OCI-LY7 (cell line): ENCODE measurements at regions not wholly inside any gene's neighbourhood (a gene's known extent, or its start where the extent isn't known, plus 50 kb on each side); places are given as distances from the start of the nearest gene placed in this dataset.

ENCODE experiments used
- BruUV-seq: library from RNA; stranded (reverse); fragments of 400-500 nt; replicated peaks from 2 replicates; lab custom pipeline; 2021; lab: Mats Ljungman, UMichigan
- CTCF ChIA-PET: fragments of 300-600 bp; sonication (Branson Sonifier 250); formaldehyde crosslinking; loops from one replicate; lab custom pipeline; 2022; ENCODE audit warnings: antibody characterized with exemption; ENCODE audit not compliant: unreplicated experiment; lab: Charles Lee
- POLR2A ChIA-PET: fragments of 300-600 bp; sonication (Branson Sonifier 250); formaldehyde crosslinking; loops from one replicate; lab custom pipeline; 2022; ENCODE audit warnings: antibody characterized with exemption; lab: Charles Lee
- DNase-seq: peaks from one replicate; pipeline ENCODE4 v3.0.0-alpha.2; 2015; ENCODE audit warnings: low spot score
- H2AFZ ChIP-seq: fragments of 200-600 bp; sonication (generic), shearing (Covaris generic); 2 replicates; pipeline ENCODE4 v1.6.1; 2014; ENCODE audit warnings: mild to moderate bottlenecking, antibody characterized with exemption, low read length, moderate library complexity
- H3K27ac ChIP-seq: fragments of 200-600 bp; sonication (generic); 2 replicates; pipeline ENCODE4 v1.5.1; 2014; ENCODE audit warnings: mixed run types, low read depth, mild to moderate bottlenecking, moderate library complexity, low read length, inconsistent platforms; ENCODE audit not compliant: poor library complexity, severe bottlenecking
- H3K36me3 ChIP-seq: fragments of 200-600 bp; sonication (generic); 2 replicates; pipeline ENCODE4 v1.6.1; 2014; ENCODE audit warnings: mild to moderate bottlenecking, antibody characterized with exemption, low read length, moderate library complexity, mixed read lengths; ENCODE audit not compliant: insufficient read depth
- H3K4me1 ChIP-seq: fragments of 200-600 bp; sonication (generic); 2 replicates; pipeline ENCODE4 v1.5.1; 2014; ENCODE audit warnings: mild to moderate bottlenecking, low read length; ENCODE audit not compliant: insufficient read depth, poor library complexity, severe bottlenecking
- H3K4me2 ChIP-seq: fragments of 200-600 bp; sonication (generic); 2 replicates; pipeline ENCODE4 v1.6.1; 2014; ENCODE audit warnings: mild to moderate bottlenecking, low read length
- H3K4me3 ChIP-seq: fragments of 200-600 bp; sonication (generic); 2 replicates; pipeline ENCODE4 v1.5.1; 2014; ENCODE audit warnings: mild to moderate bottlenecking, low read depth, low read length; ENCODE audit not compliant: poor library complexity, severe bottlenecking
- H3K79me2 ChIP-seq: fragments of 200-600 bp; sonication (generic); 2 replicates; pipeline ENCODE4 v1.6.1; 2016; ENCODE audit warnings: low read depth, mild to moderate bottlenecking, low read length, moderate library complexity, mixed read lengths; ENCODE audit not compliant: insufficient read depth
- H3K9me2 ChIP-seq: fragments of 200-600 bp; sonication (generic); 2 replicates; pipeline ENCODE4 v1.6.1; 2016; ENCODE audit warnings: mild to moderate bottlenecking, low read length, mixed read lengths; ENCODE audit not compliant: insufficient read depth
- H3K9me3 ChIP-seq: fragments of 200-600 bp; sonication (generic); 2 replicates; pipeline ENCODE4 v1.6.1; 2014; ENCODE audit warnings: mild to moderate bottlenecking, mixed run types, low read length, mixed read lengths
- H4K20me1 ChIP-seq: fragments of 200-600 bp; sonication (generic); 2 replicates; pipeline ENCODE4 v1.6.1; 2014; ENCODE audit warnings: mild to moderate bottlenecking, antibody characterized with exemption, low read length, moderate library complexity, mixed read lengths; ENCODE audit not compliant: insufficient read depth
- EZH2phosphoT487 ChIP-seq: fragments of 200-600 bp; sonication (generic); IDR thresholded peaks from 2 replicates; pipeline ENCODE4 v1.6.1; 2018; ENCODE audit warnings: low read depth, borderline replicate concordance, mild to moderate bottlenecking, mixed run types, antibody characterized with exemption, low read length, moderate library complexity, mixed read lengths
- intact Hi-C: fragments of 100-400 bp; cut with micrococcal nuclease; formaldehyde crosslinking; loops from one replicate; pipeline ENCODE4 v1.10.0; 2022; ENCODE audit not compliant: unreplicated experiment
- TF ChIP-seq, protein P1 (sequence below): fragments of 200-600 bp; sonication (generic); conservative IDR thresholded peaks from 2 replicates; pipeline ENCODE4 v1.5.1; 2014; ENCODE audit warnings: mild to moderate bottlenecking, antibody characterized with exemption, low read length, moderate library complexity, mixed read lengths

DNA sequence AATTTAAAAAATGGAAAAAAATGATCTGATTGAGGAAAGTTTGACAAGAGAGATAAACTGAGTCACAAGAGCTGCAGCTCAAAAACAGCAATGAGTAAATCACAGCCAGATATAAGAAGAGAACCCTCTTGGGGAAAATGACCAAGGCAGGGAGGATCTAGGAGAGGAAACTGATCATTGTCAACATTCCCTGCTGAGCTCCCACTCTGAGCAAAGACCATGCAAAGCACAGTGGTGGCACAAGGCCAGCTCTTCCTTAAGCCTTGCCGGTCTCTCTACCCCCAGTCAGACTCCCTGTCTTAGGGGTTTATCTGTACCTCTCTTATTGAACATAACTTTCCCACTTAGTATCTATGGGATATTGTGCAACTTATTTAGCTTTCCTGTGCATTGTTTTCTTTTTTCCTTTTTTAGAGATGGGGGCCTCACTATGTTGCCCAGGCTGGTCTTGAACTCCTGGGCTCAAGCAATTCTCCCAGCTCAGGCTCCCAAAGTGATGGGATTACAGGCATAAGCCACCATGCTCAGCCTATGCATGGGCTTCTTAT is 54.0 kb upstream of the PPP1CB start:
- Histone ChIP-seq H3K4me1 (no peaks in the 10 kb centered on the region), H2AFZ (no peak overlapping the region), H3K9me3 (no peaks in the 10 kb centered on the region), H3K36me3 (no peaks in the 10 kb centered on the region), H3K79me2 (no peaks in the 10 kb centered on the region), H3K4me2 (no peak overlapping the region), H3K9me2 (no peaks in the 10 kb centered on the region), H3K27ac (no peak overlapping the region), H3K4me3 (no peak overlapping the region), H4K20me1 (no peaks in the 10 kb centered on the region)
- DNase-seq: no peak
- TF ChIP-seq, protein P1, sequence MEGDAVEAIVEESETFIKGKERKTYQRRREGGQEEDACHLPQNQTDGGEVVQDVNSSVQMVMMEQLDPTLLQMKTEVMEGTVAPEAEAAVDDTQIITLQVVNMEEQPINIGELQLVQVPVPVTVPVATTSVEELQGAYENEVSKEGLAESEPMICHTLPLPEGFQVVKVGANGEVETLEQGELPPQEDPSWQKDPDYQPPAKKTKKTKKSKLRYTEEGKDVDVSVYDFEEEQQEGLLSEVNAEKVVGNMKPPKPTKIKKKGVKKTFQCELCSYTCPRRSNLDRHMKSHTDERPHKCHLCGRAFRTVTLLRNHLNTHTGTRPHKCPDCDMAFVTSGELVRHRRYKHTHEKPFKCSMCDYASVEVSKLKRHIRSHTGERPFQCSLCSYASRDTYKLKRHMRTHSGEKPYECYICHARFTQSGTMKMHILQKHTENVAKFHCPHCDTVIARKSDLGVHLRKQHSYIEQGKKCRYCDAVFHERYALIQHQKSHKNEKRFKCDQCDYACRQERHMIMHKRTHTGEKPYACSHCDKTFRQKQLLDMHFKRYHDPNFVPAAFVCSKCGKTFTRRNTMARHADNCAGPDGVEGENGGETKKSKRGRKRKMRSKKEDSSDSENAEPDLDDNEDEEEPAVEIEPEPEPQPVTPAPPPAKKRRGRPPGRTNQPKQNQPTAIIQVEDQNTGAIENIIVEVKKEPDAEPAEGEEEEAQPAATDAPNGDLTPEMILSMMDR: no peak
- TF ChIP-seq EZH2phosphoT487: no peak
- POLR2A ChIA-PET: no interaction called here
- intact Hi-C loops: no loop called here
- no TSS peak for BruUV-seq
- CTCF ChIA-PET: no interaction called here

DNA sequence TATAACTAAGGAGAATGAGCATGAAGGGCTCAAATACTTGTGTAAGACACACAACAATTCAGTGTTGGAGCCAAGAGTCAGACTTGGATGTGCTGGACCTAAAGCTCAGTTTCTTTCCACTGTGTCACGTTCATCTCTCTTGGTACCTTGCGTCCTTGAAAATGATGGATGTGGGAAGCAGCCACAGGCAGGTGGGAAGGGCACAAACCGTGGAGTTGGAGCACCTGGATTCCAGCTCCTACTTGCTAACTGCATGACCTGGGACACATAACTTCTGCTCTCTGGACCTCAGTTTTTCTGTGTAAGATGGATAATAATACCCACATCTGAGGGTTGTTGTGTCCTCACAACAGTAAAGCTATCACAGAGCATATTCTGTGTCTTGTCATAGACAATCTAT is 53.1 kb upstream of the PPP1CB start:
- Histone ChIP-seq H4K20me1 (no peaks in the 10 kb centered on the region), H3K9me2 (no peaks in the 10 kb centered on the region), H3K4me1 (no peaks in the 10 kb centered on the region), H3K4me2 (no peak overlapping the region), H3K79me2 (no peaks in the 10 kb centered on the region), H3K27ac (no peak overlapping the region), H2AFZ (no peak overlapping the region), H3K4me3 (no peak overlapping the region), H3K9me3 (no peaks in the 10 kb centered on the region), H3K36me3 (no peaks in the 10 kb centered on the region)
- intact Hi-C loops: no loop called here
- POLR2A ChIA-PET: no interaction called here
- TF ChIP-seq, protein P1: no peak
- TF ChIP-seq EZH2phosphoT487: no peak
- CTCF ChIA-PET: no interaction called here
- no TSS peak for BruUV-seq
- DNase-seq: no peak
